GM12892 (cell line): ENCODE measurements at regions not wholly inside any gene's neighbourhood (a gene's known extent, or its start where the extent isn't known, plus 50 kb on each side); places are given as distances from the start of the nearest gene placed in this dataset.
"Not testable (repeated sequence)": the region's sequence is repeated elsewhere in the genome, so short reads cannot be mapped to it uniquely, and the experiment has no call there.

Experiments
- DNase-seq: peaks from one replicate; pipeline ENCODE4 v3.0.0; 2011; ENCODE audit not compliant: insufficient read length
- FAIRE-seq: peaks from 2 replicates; lab custom pipeline; 2011; peaks lifted over from hg19 to GRCh38; lab: Jason Lieb, UNC
- POLR2A ChIP-seq: IDR thresholded peaks from 2 replicates; pipeline ENCODE4 v1.6.1; 2011; ENCODE audit warnings: low read depth, low read length, control low read depth
- POLR2AphosphoS5 ChIP-seq: IDR thresholded peaks from 2 replicates; pipeline ENCODE4 v1.6.1; 2011; ENCODE audit warnings: low read depth, low read length, control low read depth
- TAF1 ChIP-seq: IDR thresholded peaks from 2 replicates; pipeline ENCODE4 v1.6.1; 2011; ENCODE audit warnings: low read depth, mild to moderate bottlenecking, control low read depth, low read length, borderline replicate concordance

DNA sequence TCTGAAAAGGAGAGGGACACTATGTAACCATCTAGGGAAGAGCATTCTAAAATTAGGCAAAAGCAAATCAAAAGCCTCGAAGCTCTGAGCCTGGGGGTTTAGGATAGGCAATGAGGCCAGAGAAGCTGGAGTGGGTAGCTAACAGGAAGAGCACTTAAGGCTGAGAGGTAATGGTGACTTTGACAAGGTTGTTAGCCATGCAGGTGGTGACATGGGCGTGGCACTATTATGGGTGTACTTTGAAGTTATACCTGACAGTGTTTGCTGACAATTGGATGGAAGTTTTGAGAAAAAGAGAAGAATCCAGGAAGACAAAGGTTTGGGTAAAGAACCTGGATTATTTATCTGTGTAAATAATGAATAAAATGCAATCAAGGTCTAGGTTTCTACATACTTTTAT, 383.0 kb upstream of the SEMA3C start:
- DNase-seq (no peak), FAIRE-seq (no peak)
- no peak for TF ChIP-seq TAF1
- TF ChIP-seq POLR2A, result no peak

- TF ChIP-seq POLR2AphosphoS5 (no peak), POLR2A (no peak), TAF1 (no peak)
- DNase-seq, result no peak
- no peak for FAIRE-seq
Observed at GRCh38 chr7:81300753-81301152, 381.9 kb upstream of the SEMA3C start.

DNA sequence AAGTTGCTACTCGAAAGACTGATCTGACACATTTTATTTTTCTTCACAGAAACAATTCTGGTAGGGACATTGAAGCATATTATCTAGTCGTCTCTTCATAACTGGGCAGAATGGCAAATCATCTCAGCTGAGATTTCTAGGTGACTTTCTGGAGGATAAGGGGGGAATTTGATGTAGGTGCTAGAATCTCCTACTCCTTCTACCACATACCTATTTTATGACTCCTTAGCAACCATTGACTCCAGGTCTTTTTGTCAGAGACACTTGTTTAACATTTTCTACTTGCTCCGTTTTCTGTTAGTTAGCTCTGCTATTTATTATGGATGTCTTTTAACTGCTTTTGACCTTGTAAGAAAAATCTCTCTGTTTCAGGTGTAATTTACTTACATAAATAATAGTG, 380.9 kb upstream of the SEMA3C start:
- no peak for DNase-seq
- no peak for TF ChIP-seq POLR2A
- TF ChIP-seq TAF1, result no peak
- no peak for TF ChIP-seq POLR2AphosphoS5
- no peak for FAIRE-seq

DNA sequence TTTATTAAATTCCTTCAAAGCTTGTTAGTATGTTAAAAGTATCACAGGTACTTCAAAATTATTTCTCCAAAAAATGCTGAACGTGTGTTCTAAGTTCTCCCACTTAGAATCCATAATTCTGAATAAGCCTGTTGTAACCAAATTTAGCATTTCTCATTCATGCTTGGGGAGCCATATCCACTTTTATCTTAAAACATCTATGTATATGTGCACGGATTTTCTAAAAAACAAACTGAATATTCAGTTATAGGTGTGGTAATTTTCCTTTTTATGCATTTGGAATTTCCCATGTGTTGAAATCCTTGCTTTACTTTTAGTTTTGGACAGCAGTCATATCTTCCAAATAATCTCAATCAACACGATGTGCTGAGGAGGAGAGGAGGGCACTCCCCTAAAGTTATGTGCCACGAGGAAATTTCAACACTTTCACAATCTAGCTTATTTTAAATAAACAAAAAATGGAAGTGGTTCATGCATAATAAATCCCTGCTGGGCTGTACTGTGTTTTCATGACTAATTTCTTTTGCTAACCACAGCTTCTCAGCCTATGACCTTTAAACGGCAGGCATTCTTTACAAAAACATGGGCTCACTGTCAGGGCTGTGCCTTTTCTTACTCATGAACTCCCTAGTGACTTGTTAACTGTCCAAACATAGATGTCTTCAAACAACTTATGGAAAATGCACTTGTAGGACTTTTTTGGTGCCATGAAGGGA, 380.3 kb upstream of the SEMA3C start:
- TF ChIP-seq TAF1 (no peak), POLR2AphosphoS5 (no peak), POLR2A (no peak)
- FAIRE-seq, result no peak

DNA sequence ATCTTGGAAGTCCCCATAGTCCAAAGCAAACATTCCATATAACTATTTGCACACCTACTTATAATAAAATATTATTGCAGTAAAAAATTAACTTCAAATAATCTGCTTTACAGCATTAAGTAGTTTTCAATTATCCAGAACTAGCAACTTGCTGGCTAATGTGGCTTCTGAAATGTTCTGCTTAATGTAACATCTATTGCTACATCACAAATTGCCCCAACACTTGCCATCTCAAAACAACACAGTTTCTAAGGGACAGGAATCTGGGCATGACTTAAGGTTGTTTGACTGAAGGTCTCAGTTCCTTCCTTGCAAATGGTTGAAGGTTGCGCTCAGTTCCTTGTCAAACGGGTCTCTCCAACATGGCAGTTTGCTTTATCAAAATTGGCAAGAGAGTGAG, 378.5 kb upstream of the SEMA3C start:
- no peak for DNase-seq
- TF ChIP-seq POLR2AphosphoS5 (no peak), POLR2A (no peak), TAF1 (no peak)
- FAIRE-seq, result no peak

More for the DNA sequence above, 380.3 kb upstream of the SEMA3C start:
- DNase-seq, result no peak

DNA sequence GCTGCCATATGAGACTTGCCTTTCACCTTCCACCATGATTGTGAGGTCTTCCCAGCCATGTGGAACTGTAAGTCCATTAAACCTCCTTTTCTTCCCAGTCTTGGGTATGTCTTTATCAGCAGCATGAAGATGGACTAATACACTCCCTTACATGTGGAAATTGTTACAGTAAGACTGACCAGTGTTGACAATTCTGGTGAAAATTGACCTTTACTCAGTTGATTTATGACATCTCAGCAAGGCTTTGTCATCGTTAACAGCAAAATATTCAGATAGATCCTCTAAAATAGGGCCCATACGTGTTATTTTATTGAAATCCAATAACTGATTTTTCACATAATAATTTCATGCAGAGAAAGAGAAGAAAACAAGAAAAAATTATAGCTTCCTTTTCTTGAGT, 377.9 kb upstream of the SEMA3C start:
- no peak for FAIRE-seq
- TF ChIP-seq POLR2AphosphoS5, result no peak
- TF ChIP-seq TAF1, result no peak
- TF ChIP-seq POLR2A, result no peak
- DNase-seq, result no peak

GRCh38 chr7:81294897-81295515, 376.2 kb upstream of the SEMA3C start:
- TF ChIP-seq POLR2A, result no peak
- no peak for TF ChIP-seq POLR2AphosphoS5
- TF ChIP-seq TAF1, result no peak
- DNase-seq, result no peak
- FAIRE-seq, result no peak

DNA sequence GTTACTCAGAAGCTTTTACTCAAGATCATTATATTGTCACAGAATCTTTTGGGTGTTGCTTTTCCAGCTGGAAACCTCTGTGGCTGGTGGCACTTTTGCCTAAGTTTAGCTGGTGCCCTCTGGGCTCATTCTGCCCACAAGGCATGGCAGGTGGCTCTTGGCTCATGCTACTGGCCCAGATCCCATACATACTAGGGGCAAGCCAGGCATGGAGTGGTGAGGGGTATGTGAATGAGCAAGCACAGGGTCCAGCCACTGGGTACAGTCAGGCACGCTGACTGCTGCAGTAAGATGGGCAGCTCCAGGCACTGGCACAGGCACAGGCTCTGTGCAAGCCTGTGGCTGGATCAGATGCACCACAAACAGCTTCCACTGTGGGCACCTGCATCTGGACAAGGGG, 375.0 kb upstream of the SEMA3C start:
- TF ChIP-seq POLR2AphosphoS5, result no peak
- TF ChIP-seq POLR2A, result no peak
- TF ChIP-seq TAF1, result no peak
- DNase-seq (no peak), FAIRE-seq (no peak)

DNA sequence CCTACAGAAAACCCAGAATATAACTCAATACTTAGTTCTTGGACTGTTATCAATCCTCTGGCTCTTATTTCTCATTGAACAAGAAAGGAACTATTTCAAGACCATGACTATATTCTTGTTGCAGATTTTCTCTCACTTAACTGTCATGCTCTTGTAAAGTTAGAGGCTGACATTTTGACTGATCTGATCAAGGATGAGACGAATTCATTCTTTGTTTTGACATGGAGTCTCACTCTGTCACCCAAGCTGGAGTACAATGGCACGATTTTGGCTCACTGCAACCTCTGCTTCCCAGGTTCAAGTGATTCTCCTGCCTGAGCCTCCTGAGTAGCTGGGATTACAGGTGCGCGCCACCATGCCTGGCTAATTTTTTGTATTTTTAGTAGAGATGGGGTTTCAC, 367.9 kb upstream of the SEMA3C start:
- DNase-seq, FAIRE-seq: not testable (repeated sequence)

- TF ChIP-seq POLR2A (no peak), TAF1 (no peak), POLR2AphosphoS5 (no peak)
Observed at GRCh38 chr7:81285142-81285871, 366.5 kb upstream of the SEMA3C start.

GRCh38 chr7:81284576-81284975, 365.7 kb upstream of the SEMA3C start:
- FAIRE-seq (no peak), DNase-seq (no peak)
- TF ChIP-seq POLR2AphosphoS5, result no peak
- TF ChIP-seq POLR2A, result no peak
- no peak for TF ChIP-seq TAF1

More at GRCh38 chr7:81285142-81285871, 366.5 kb upstream of the SEMA3C start:
- no peak for DNase-seq
- FAIRE-seq, result no peak

DNA sequence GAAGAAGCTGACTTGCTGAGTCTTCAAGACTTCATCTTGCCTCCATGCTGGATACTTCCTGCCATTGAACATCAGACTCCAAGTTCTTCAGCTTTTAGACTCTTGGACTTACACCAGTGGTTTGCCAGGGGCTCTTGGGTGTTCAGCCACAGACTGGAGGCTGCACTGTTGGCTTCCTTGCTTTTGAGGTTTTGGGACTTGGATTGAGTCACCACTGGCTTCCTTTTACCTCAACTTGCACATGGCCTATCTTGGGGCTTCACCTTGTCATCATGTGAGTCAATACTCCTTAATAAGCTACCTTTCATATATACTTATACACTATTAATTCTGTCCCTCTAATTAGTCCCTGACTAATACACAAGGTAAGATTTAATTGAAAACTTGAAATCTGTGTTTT, 361.7 kb upstream of the SEMA3C start:
- TF ChIP-seq POLR2A, result no peak
- no peak for TF ChIP-seq TAF1
- no peak for TF ChIP-seq POLR2AphosphoS5
- no peak for FAIRE-seq

More for the DNA sequence above, 361.7 kb upstream of the SEMA3C start:
- no peak for DNase-seq
